ENCODE measurements at regions not wholly inside any gene's neighbourhood (a gene's known extent, or its start where the extent isn't known, plus 50 kb on each side); places are given as distances from the start of the nearest gene placed in this dataset.

GRCh38 chr5:128591598-128592455 lies 53.8 kb upstream of the FBN2 start:
- no peak for TF ChIP-seq CTCF (IDR thresholded peaks at IDR 0.05; ENCODE audit: low read depth, low read length, missing control alignments)
- no peak for DNase-seq (ENCODE audit: low read depth)
- no peak overlapping the region for H3K4me3 ChIP-seq (ENCODE audit: low read depth, low read length)

GRCh38 chr5:128596071-128596470 lies 58.0 kb upstream of the FBN2 start:
- DNase-seq (ENCODE audit: low read depth): no peak
- no peak overlapping the region for H3K4me3 ChIP-seq (ENCODE audit: low read depth, low read length)
- no peak for TF ChIP-seq CTCF (IDR thresholded peaks at IDR 0.05; ENCODE audit: low read depth, low read length, missing control alignments)

GRCh38 chr5:128597156-128597555 lies 59.1 kb upstream of the FBN2 start:
- TF ChIP-seq CTCF (IDR thresholded peaks at IDR 0.05; ENCODE audit: low read depth, low read length, missing control alignments): no peak
- no peak overlapping the region for H3K4me3 ChIP-seq (ENCODE audit: low read depth, low read length)
- DNase-seq (ENCODE audit: low read depth): no peak

- H3K4me3 ChIP-seq (ENCODE audit: low read depth, low read length): no peak overlapping the region
- no peak for DNase-seq (ENCODE audit: low read depth)
- no peak for TF ChIP-seq CTCF (IDR thresholded peaks at IDR 0.05; ENCODE audit: low read depth, low read length, missing control alignments)
These were observed 75.1 kb upstream of the FBN2 start for GRCh38 chr5:128613128-128613527.

GRCh38 chr5:128613766-128614165 lies 75.7 kb upstream of the FBN2 start:
- DNase-seq (ENCODE audit: low read depth): no peak
- TF ChIP-seq CTCF (IDR thresholded peaks at IDR 0.05; ENCODE audit: low read depth, low read length, missing control alignments): no peak
- H3K4me3 ChIP-seq (ENCODE audit: low read depth, low read length): no peak overlapping the region

- TF ChIP-seq CTCF (IDR thresholded peaks at IDR 0.05; ENCODE audit: low read depth, low read length, missing control alignments): no peak
- DNase-seq (ENCODE audit: low read depth): no peak
- H3K4me3 ChIP-seq (ENCODE audit: low read depth, low read length): no peak overlapping the region
These were observed 77.5 kb upstream of the FBN2 start for GRCh38 chr5:128615578-128615977.
